ENCODE measurements at regions not wholly inside any gene's neighbourhood (a gene's known extent, or its start where the extent isn't known, plus 50 kb on each side); places are given as distances from the start of the nearest gene placed in this dataset.
"Not testable (repeated sequence)": the region's sequence is repeated elsewhere in the genome, so short reads cannot be mapped to it uniquely, and the experiment has no call there.

DNA sequence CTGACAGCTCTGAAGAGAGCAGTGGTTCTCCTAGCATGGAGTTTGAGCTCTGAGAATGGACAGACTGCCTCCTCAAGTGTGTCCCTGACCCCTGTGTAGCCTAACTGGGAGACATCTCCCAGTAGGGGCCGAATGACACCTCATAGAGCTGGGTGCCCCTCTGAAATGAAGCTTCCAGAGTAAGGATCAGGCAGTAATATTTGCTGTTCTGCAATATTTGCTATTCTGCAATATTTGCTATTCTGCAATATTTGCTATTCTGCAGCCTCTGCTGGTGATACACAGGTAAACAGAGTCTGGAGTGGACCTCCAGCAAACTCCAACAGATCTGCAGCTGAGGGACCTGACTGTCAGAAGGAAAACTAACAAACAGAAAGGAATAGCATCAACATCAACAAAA, 105.5 kb downstream of the BUD13 start:
- not testable (repeated sequence) for DNase-seq (ENCODE audit: low spot score)

DNA sequence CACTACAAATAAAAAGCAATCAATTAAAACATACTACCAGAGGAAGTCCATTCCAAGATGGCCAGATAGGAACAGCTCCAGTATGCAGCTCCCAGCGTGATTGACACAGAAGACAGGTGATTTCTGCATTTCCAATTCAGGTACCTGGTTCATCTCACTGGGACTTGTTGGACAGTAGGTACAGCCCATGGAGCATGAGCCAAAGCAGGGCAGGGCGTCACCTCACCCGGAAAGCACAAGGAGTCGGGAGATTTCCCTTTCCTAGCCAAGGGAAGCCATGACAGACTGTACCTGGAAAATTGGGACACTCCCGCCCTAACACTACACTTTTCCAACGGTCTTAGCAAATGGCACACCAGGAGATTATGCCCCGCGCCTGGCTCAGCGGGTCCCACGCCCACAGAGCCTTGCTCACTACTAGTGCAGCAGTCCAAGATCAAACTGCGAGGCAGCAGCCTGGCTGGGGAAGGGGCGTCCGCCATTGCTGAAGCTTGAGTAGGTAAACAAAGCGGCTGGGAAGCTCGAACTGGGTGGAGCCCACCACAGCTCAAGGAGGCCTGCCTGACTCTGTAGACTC, 106.0 kb downstream of the BUD13 start:
- not testable (repeated sequence) for DNase-seq (ENCODE audit: low spot score)

DNA sequence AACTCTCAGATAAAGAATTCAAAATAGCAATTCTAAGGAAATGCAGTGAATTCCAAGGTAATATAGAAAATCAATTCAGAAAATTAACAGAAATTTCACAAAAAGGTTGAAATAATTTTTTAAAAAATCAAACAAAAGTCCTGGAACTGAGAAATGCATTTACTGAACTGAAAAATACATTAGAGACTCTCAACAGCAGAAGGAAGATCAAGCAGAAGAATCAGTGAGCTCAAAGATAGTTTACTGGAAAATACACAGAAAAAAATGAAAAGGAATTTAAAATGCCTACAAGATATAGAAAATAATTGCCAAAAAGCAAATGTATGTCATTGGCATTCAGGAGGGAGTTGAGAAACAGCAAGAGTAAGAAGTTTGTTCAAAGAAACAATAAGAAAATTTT, 107.3 kb downstream of the BUD13 start:
- no peak for DNase-seq (ENCODE audit: low spot score)

DNA sequence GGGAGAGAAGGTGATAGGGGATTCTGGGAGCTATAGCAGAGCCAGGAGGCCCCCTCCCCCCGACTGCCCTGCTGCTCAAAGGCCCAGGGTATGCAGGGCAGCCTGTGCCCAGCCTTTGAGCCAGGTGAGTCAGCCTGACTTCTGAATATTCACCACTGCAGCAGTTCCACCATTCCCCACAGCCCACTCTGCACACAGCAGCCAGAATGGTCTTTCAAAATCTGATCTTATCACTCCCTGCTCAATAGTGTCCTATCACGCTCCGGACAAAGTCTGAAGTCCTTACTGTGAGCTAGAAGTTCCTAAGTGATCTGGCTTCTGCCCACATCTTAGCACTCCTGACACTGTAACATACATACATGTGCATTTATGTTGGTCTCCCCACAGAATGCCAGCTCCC, 111.7 kb downstream of the BUD13 start:
- no peak for DNase-seq (ENCODE audit: low spot score)

DNA sequence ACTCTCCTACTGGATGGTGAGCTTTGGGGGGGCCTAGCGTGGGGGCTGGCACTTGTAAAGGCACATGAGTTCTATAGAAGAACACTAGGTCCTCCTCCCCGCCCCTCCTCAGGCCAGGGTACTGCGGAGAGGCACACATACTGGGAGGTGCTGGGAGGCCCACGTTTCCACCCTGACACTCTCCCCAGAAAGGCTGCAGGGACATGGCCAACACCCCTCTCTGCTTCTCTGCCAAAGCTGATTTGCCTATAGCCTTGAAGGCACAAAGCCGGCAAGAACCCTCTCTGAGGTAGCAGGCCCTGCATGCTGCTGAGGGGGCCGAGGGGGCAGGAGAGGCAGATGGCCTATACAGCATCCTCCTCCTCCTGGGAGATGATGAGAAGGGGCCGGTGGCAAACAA, 112.8 kb downstream of the BUD13 start:
- DNase-seq (ENCODE audit: low spot score), result no peak

DNA sequence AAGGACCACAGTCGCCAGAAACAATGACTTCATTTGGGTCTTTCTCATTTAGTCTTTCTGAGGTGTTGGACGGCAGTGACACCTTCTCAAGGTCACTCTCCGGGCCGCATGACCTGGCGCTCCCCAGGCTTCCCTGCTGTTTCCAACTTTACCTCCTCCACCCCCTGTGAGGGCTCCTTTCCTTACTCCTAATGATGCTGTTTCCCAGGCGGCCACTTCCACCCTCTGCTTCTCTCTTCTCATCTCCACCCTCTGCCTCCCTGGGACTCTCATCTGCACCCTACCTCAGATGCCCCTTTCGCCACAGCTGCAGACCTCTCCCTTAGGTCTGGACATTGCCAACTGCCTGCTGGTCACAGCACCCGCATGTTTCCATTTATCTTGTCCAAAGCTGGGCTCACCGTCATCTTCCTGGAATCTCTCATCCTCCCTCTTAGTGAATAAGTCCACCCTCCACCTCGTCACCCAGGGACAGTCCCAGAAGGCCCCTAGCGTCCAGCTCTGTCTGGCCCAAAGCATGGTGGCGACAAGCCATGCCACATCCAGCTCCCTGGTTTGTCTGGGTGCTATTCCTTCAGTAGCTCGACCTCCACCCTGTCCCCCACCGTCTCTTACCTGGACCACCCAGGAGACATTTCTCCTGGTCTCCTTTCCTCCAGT, 113.8 kb downstream of the BUD13 start:
- no peak for DNase-seq (ENCODE audit: low spot score)

DNA sequence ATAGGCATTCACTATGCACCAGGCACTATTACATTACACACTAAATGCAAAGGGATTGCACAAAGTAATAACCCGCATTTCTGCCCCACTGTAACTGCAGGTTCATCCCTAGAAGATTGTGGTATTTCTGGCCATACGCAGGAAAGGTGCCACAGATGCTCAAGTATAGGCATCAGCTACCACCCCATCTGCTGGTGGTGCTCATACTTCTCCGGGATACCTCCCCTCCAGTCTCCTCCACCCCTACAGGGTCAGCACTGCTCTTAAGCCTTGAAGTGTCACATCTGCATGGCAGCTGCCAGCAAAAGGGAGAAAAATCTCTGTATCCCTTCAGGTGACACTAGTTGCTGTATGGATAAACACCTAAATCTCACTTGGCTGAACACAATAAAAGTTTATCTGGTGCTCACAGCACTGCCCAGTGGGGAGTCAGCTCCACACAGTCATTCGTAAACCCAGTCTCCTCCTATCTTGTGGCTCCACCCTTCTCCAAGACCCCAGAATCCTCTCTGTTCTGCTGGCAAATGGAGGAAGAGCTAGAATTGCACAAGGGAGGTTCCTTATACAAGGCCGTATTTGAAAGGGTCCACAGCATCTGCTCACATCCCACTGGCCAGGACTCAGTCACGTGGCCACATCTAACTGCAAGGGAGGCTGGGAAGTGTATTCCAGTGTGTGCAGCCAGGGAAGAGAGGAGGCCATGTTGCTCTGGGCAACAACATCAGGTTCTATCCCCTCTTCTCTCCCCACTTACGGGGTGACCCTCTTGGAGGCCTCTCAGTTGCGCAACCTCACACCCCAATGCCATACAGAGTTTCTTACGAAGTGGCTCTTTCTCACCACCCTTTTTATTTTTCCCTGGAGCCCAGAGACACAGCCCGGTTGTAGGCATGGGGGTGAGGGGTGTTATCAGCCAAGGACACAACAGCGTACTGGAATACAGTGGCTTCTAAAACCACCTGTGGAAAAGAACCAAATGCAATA, 114.7 kb downstream of the BUD13 start:
- no peak for DNase-seq (ENCODE audit: low spot score)

DNA sequence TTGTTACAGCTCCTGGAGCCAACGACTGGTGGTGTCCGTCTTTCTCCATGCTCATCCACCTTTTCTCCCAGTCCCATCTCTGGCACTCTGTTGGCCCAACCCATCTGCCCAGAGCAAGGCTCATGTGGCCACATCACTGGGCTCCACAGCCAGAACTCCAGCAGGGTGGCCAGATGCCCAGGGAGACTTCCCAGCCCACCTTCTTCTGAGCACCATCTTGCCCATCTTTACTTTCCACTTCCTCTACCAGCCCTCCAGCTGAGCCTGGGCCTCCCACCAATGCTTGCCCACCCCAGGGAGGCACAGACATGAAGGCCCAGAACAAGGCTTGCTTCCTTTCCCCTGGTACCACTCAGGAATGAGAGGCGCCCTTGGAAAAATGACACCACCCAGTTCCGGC, 116.8 kb downstream of the BUD13 start:
- no peak for DNase-seq (ENCODE audit: low spot score)

DNA sequence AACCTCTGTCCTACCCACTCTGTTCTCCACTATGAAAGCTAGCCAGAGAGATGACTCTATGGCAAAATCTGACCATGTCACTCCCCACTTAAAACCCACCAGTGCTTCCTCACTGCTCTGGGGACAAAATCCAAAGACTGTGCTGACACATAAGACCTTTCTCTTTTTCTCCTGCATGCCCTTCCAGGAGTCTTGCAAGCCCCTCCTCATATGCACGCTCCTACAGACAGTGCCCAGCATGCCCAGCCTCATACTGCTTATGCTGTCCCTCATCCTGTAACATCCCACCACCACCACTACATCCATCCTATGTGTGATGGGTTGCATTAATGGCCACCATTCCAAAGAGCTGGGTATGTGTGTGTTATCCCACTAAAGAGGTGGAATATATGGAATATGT, 118.3 kb downstream of the BUD13 start:
- DNase-seq (ENCODE audit: low spot score), result no peak

DNA sequence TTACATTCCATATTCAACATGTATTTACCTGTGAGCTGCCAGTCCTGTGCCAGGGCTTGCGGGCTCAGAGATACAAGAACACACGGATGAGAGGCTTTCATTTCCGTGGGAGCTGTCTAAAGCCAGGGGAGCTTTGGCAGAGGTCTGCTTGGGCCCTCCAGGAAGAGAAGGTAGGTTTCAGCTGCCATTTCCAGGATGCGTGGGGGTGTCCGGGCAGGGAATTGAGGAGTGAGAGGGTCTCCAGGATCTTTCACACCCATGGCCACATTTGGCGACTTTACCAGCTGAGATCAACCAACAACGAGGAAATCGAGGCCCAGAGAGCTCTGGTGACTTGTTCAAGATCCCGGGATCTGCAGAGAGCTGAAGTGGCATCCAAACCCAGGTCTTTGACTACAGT, 119.6 kb downstream of the BUD13 start:
- DNase-seq (ENCODE audit: low spot score), result no peak

DNA sequence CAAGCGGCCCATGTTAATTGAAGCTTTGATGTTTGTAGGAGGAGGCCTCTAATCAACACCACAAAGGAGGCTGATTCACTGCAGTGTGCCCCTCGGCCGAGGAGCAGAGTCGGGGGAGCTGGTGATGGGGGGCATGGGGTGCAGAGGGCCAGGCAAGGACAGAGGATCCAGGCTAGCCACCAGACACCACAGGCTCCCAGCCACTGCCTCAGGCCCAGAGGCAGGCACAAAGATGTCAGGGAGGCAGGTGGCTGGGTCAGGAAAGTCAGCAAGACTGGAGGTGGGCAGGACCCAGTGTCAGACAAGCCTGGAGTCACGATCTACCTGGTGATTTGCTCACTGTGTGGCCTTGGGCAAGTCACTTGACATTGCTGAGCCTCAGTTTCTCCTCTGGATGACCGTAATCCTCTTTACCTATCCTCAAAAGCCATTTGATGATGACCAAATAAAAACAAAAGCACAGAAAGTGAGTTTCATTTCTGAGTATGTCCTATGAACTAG, 121.0 kb downstream of the BUD13 start:
- DNase-seq (ENCODE audit: low spot score), result no peak

DNA sequence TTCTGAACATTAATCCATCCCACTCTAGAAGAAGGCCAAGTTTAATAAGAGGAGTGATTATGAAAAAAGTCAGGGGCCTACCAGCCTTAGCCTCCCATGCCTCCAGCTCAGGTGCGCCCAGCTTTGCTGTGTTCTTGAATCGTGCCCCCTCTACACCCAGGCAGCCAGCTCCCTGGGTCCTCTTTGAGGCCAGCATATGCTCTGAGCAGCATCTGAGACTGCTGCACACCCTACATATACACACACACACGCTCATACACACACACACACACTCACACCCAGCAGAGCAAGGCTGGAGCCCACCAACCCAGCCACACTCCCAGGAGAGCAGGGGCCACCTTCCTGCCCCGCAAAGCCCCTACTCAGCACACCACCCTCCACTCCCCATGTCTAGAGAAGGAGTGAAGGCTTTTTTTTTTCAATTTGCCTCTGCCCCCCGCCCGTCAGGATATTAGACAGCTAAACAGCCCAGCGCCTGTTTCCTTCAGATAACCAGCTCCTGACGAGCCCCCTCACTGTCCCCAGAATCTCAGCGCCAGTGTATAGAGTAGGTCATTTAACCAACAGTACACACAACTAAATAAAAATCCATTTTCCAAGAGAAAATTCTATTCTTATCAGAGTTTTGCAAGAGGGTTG, 121.6 kb downstream of the BUD13 start:
- DNase-seq (ENCODE audit: low spot score), result no peak

DNA sequence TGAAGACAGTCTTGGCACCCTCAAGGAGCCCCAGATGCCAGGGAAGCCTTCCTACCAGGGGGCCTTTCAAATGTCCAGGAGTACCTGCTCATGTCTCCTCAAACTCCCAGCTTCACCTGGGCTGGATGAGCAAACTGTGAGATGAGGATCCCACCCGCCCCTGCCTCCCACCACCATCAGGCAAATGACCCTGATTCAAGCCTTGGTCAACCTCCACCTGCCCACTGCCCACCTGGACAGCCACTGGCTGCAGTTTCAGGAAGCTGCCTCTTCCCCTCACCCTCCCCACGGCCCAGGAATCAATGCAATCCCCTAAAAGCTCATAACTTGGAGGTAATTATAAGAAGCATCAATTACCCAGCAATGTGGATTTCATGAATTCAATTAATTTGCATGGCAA, 122.7 kb downstream of the BUD13 start:
- no peak for DNase-seq (ENCODE audit: low spot score)

DNA sequence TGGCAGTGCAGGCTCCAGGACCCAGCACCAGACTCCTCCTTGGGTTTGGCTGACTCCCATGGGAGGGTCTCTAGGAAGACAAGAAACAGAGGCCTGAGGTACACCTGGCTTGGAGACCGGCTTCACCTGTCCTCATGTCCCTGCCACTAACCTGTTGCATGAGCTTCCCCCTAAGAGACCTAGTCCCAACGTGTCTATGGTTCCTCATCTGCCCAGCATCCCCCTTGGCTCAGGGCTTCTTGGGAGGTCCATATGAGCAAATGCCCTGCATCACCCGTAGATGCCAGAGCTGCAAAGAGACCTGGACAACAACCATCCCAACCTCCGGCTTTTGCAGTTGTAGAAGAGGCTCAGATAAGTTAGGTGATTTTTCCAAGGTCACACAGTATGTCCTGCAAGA, 123.5 kb downstream of the BUD13 start:
- DNase-seq (ENCODE audit: low spot score), result no peak

DNA sequence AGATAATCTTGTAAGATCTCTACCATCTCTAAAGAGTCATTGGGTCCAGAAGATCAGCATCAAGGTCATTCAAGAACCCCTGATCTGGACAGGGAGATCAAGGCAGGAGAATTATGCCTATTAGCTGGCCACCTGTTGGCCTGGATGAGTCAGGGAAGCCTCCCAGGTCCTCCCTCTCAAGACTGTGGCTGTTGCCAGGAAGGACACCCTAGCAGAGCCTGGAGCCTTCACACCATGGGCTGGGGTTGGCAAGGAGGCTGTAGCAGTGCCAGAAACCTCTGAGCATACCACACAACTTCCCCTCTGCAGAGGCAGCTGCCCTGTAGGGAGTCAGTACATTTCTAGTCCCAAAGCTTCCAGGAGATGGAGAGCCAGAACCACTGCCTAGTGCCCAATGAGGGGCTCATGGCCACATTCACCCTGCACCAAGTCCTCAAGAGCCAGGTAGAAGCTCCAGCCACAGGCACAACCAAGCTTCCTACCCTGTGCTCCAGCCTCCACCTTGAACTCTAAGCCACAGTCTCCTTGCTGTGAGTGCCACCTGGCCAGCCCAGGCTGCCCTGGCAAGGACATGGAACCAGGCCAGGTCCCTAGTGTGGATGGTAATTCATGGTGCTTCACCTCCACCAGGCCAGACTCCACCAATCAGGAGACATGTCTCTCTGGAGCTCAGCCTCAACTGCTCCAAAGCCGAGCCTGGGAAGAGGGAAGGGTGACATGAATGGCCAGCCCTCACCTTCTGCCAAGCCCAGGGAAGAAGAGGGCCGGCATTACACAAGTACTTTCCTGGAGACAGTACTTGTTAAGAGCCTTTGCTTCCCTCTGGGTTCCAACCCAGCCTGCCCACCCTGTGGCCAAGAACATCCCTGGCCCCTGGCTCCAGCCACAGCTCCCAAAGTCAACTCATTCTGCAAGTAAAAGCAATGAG, 124.3 kb downstream of the BUD13 start:
- DNase-seq (ENCODE audit: low spot score), result no peak

DNA sequence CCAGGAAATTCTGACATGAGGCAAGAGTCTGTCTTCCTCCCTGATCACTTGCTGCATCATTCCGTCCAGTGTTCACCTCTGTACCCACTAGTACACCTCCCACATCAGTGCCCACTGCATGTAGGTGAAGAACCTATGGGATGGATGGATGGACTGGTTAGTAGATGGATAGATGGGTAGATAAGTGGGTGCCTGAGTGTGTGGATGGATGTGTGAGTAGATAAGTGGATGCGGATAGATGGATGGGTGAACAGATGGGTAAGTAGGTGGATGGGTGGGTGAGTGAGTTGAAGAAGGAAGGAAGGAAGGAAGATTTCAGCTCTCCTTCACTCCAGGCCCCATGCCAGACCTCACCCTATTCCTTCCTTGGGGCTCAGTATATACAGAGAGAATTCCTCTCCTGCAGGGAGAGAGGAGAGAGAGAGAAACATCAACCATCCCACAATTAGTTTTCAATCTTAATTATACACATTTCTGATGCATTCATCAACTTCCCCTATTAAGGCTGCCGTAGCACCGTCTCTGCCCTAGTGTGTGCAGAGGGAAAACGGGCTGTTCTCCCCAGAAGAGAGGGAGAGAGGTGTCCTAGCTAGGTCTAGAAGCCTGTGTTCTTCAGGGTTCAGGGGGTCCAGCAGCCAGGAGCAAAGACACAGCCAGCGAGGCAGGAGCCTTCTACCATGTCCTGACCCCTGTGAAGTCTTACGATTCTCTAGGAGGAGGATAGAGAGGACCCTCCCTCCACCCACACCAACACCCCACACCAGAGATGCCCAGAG, 125.3 kb downstream of the BUD13 start:
- no peak for DNase-seq (ENCODE audit: low spot score)

DNA sequence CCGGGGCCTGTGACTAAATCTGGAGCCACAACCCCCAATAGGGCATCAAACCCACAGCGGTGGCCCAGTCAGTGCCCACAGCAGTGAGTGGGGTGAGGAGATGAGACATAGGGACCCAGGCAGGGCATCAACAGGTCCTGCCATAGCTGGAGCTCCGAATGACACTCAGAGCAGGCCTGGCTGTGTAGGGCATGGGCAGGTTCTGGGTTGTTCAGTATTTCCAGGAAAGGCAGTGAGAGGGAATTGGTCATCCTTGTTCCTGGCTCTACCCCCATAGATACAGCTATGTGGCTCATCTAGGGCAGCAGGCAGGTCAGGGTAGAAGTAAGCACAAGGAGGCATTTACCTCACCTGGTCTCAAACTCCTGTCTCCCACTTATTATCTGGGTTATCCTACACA, 126.6 kb downstream of the BUD13 start:
- DNase-seq (ENCODE audit: low spot score), result no peak

DNA sequence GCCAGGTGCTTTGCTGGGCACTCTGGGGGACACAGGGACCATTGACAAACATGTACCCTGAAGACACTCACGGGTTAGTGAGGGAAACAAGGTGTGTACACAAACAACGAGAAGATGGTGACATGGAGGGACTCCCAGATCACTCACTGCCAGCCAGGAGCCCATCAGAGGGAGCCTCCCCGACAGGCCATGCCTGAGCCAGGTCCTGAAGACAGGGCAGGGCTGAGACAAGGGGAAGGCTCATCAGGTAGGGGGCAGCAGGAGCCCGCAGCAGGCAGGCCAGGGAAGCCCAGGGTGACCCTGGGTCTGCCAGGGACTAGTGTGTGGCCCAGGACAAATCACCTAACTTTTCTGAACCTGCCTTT, 127.9 kb downstream of the BUD13 start:
- DNase-seq (ENCODE audit: low spot score), result no peak

DNA sequence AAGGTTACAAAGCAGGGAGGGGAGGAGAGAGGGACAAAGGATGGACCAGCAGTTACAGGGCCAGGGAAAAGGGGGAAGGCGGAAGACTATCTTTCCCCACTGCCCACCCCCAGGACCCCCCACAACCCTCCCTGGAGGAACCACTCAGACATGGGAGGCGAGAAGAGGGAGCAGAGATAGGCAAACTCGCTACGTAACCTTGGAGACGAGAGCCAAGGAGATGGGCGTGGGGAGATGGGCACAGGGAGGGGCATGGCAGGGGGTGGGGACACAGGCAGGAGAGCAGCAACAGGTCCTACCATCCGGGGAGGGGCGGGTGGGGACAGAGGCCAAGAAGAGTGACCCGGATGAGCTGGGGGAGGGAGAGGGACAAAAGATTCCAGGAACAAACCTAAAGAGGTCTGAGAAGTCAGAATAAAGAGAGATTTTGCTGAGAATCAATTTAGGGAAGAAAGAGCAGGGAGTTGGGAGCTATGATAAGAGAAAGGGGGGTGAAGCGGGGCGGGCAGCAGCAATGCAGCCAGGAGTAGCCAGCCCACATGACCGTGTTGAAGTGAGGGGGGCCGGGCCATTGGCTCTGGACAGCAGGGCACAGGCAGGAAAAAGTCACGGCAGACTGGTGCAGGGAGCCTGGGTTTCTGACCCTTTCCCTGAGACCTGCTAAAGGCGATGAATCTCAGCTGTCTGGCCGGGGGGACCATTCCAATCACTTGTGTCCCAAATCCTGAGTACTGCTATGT, 128.4 kb downstream of the BUD13 start:
- DNase-seq (ENCODE audit: low spot score), result no peak
